Mesothelial cell of epicardium (in vitro differentiated cells): ENCODE measurements at regions not wholly inside any gene's neighbourhood (a gene's known extent, or its start where the extent isn't known, plus 50 kb on each side); places are given as distances from the start of the nearest gene placed in this dataset.
A peak's percentile ranks its signal among the peaks of the same experiment; 100 is the strongest.

ENCODE experiments used
- DNase-seq, 2 experiments: peaks; one replicate each; pipeline ENCODE4 v3.0.0; 2021; ENCODE audit warnings: low spot score in 2 of 2; ENCODE audit not compliant: unreplicated experiment in 2 of 2
- H3K27ac Mint-ChIP-seq: 2 replicates; pipeline ENCODE4 v1.8.0; 2021; ENCODE audit warnings: mixed read lengths
- H3K27me3 Mint-ChIP-seq: 2 replicates; pipeline ENCODE4 v1.8.0; 2021; ENCODE audit warnings: low read depth, mixed read lengths
- H3K36me3 Mint-ChIP-seq: 2 replicates; pipeline ENCODE4 v1.8.0; 2021; ENCODE audit warnings: mixed read lengths
- H3K4me1 Mint-ChIP-seq: 2 replicates; pipeline ENCODE4 v1.8.0; 2021; ENCODE audit warnings: mixed read lengths
- H3K4me3 Mint-ChIP-seq: 2 replicates; pipeline ENCODE4 v1.8.0; 2021; ENCODE audit warnings: mild to moderate bottlenecking, moderate library complexity, mixed read lengths
- H3K9me3 Mint-ChIP-seq: 2 replicates; pipeline ENCODE4 v1.8.0; 2021; ENCODE audit warnings: mixed read lengths
- TF ChIP-seq, protein P1 (sequence below): fragments of 200-600 bp; sonication (generic); IDR thresholded peaks from one replicate; pipeline ENCODE4 v1.5.0; 2021; ENCODE audit warnings: antibody characterized with exemption; ENCODE audit not compliant: unreplicated experiment

DNA sequence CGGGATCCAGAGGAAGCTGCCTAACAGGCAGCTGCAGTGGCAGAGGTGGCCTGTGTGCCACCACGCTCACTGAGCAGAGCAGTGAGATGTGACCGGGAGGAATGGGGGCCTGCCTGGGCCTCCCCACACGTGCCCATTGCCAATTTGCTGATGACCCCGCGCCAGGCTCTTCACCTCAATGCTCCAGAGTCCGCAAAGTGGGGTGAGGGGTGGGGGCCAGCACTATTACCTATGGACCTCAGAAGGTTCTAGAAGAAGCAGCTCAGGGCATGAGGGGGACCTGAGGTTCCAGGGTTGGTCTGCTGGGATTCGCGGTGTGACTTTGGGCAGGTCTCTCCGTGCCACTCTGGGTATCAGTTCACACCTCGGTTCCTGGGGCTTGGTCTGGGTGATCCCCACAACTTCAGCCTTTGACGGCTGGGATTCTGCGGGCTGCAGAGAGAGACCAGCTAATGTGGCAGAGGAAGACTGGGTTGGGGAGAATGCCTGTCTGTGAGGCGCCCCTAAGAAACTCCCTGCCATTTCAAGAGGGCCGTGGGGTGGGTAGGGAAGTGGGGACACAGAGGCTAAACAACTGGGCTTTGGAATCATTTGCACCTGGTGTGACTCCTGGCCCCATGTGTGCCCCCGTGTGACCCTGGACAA lies 231.0 kb upstream of the MVB12B start:
- H3K36me3 Mint-ChIP-seq = no peaks in the 10 kb centered on the region
- DNase-seq = no peak
- no peak overlapping the region for H3K27ac Mint-ChIP-seq
- H3K4me1 Mint-ChIP-seq = no peaks in the 10 kb centered on the region
- peaks cover 24% of the 10 kb centered on the region for H3K27me3 Mint-ChIP-seq
- H3K4me3 Mint-ChIP-seq = no peak overlapping the region
- H3K9me3 Mint-ChIP-seq = peaks cover 10% of the 10 kb centered on the region
- TF ChIP-seq, protein P1, sequence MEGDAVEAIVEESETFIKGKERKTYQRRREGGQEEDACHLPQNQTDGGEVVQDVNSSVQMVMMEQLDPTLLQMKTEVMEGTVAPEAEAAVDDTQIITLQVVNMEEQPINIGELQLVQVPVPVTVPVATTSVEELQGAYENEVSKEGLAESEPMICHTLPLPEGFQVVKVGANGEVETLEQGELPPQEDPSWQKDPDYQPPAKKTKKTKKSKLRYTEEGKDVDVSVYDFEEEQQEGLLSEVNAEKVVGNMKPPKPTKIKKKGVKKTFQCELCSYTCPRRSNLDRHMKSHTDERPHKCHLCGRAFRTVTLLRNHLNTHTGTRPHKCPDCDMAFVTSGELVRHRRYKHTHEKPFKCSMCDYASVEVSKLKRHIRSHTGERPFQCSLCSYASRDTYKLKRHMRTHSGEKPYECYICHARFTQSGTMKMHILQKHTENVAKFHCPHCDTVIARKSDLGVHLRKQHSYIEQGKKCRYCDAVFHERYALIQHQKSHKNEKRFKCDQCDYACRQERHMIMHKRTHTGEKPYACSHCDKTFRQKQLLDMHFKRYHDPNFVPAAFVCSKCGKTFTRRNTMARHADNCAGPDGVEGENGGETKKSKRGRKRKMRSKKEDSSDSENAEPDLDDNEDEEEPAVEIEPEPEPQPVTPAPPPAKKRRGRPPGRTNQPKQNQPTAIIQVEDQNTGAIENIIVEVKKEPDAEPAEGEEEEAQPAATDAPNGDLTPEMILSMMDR = no peak

DNA sequence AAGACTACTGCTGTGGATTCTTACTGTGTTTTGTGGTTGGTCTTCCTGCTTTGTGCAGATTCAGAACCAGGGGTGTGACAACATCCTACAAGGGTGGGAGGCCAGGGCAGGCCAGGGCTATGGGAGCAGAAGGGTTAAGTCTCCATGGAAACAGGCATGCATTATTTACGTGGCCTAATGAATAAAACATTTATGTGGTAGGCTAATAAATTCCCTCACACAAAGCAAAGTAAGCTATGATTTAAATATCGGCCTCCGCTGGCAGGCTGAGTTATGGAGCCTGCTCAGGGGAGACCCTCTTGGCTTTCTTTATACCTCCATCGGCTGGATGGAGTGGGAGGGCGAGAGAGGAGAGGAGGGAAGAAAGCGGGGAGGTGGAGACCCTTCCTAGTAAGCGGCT lies 230.3 kb upstream of the MVB12B start:
- H3K36me3 Mint-ChIP-seq = no peaks in the 10 kb centered on the region
- peaks cover 13% of the 10 kb centered on the region for H3K9me3 Mint-ChIP-seq
- TF ChIP-seq, protein P1 = no peak
- no peak for DNase-seq
- no peaks in the 10 kb centered on the region for H3K4me1 Mint-ChIP-seq
- no peak overlapping the region for H3K27ac Mint-ChIP-seq
- peaks cover 19% of the 10 kb centered on the region for H3K27me3 Mint-ChIP-seq
- H3K4me3 Mint-ChIP-seq = no peak overlapping the region

DNA sequence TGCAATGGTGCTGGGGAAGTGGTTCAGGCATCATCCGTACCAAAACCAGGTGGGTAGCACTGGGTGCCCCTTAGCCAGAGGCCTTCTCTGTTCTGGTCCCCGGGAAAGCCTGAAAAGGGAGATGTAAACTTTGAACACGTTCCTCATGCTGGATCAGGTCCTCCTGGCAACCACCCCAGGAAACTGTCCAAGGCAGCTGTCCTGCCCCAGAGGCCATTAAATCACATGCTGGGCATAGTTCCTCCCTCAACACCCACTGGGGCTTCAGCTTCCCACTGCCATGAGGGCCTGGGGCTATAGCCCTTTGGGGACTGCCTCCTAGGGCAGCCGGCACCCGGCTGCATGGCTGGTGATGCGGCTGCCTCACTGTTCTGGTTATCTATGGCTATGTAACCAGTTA lies 228.9 kb upstream of the MVB12B start:
- Mint-ChIP-seq H3K27ac (no peak overlapping the region), H3K4me1 (no peaks in the 10 kb centered on the region), H3K36me3 (no peaks in the 10 kb centered on the region), H3K9me3 (peaks cover 13% of the 10 kb centered on the region), H3K27me3 (peaks cover 13% of the 10 kb centered on the region), H3K4me3 (no peak overlapping the region)
- no peak for DNase-seq
- TF ChIP-seq, protein P1 = no peak

DNA sequence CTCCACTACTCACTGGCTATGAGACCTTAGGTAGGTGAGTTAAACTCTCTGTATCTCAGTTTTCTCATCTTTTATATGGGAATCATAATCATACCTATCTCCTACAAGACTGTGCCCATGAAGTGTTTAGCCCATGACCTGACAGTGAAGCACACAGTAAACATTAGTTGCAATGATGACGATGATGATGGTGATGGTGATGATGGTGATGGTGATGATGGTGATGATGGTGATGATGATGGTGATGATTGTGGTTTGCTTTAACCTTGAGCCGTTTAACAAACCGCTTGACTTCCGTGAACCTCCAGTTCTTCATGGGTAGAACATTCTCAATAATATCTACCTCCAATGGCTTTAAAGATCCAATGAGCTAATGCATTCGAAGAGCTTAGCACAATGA lies 220.2 kb upstream of the MVB12B start:
- peaks cover 49% of the 10 kb centered on the region for H3K27me3 Mint-ChIP-seq
- no peaks in the 10 kb centered on the region for H3K36me3 Mint-ChIP-seq
- H3K27ac Mint-ChIP-seq = no peak overlapping the region
- no peaks in the 10 kb centered on the region for H3K4me1 Mint-ChIP-seq
- TF ChIP-seq, protein P1 = no peak
- H3K4me3 Mint-ChIP-seq = no peak overlapping the region
- DNase-seq = no peak
- no peaks in the 10 kb centered on the region for H3K9me3 Mint-ChIP-seq

DNA sequence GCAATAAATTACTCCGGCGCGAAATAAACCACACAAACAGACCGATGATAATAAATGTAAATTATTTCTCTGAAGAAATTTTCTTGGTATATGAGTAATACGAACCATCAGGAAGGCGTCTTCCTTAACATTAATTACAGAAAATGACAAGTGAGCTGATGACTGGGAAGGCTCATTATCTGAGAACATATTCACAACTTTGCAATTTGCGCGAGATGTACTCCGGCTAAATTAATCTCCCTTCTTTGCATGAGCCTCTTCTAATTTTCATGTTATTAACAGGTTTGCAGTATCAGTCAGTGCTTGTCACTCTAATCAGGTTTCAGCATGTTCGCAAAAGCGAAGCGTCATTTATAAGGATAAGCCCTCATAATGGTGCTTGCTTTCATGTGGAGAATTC lies 218.9 kb upstream of the MVB12B start:
- Mint-ChIP-seq H3K36me3 (no peaks in the 10 kb centered on the region), H3K4me1 (no peaks in the 10 kb centered on the region), H3K27me3 (peaks cover 58% of the 10 kb centered on the region), H3K4me3 (no peak overlapping the region), H3K9me3 (no peaks in the 10 kb centered on the region), H3K27ac (no peak overlapping the region)
- TF ChIP-seq, protein P1 = no peak
- DNase-seq = no peak

DNA sequence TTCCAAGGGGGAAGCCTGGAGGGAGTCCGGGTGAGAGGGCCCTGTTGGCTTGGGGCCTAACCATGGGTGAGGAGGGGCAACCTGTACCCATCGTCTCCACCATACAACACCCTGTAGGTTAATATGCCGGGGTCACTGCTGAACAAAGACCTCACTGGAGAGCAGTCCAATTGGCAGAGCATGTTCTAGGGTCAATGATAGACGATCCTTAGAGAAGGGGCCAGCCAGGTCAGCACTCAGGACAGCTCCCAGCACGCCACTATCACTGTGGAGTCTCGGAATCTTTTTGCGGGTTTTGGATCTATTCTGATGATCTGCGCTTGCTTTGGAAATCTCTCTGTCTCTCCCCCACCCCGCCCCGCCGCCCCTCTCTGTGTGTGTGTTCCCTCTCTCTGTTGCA lies 218.4 kb upstream of the MVB12B start:
- peaks cover 59% of the 10 kb centered on the region for H3K27me3 Mint-ChIP-seq
- no peaks in the 10 kb centered on the region for H3K36me3 Mint-ChIP-seq
- H3K27ac Mint-ChIP-seq = no peak overlapping the region
- DNase-seq = peak in 1 of 2 experiments; percentile 49
- TF ChIP-seq, protein P1 = no peak
- H3K4me1 Mint-ChIP-seq = no peaks in the 10 kb centered on the region
- no peaks in the 10 kb centered on the region for H3K9me3 Mint-ChIP-seq
- H3K4me3 Mint-ChIP-seq = no peak overlapping the region
